Progenitor cell of endocrine pancreas (in vitro differentiated cells): ENCODE measurements at regions not wholly inside any gene's neighbourhood (a gene's known extent, or its start where the extent isn't known, plus 50 kb on each side); places are given as distances from the start of the nearest gene placed in this dataset.

Experiments used
- DNase-seq: peaks from one replicate; pipeline ENCODE4 v3.0.0; 2021; ENCODE audit warnings: low spot score; ENCODE audit not compliant: unreplicated experiment
- H3K27ac Mint-ChIP-seq: 2 replicates; pipeline ENCODE4 v1.8.0; 2021; ENCODE audit warnings: mild to moderate bottlenecking, moderate library complexity, mixed read lengths
- H3K27me3 Mint-ChIP-seq: 2 replicates; pipeline ENCODE4 v1.8.0; 2021; ENCODE audit warnings: mixed read lengths
- H3K36me3 Mint-ChIP-seq: 2 replicates; pipeline ENCODE4 v1.8.0; 2022; ENCODE audit warnings: mixed read lengths; ENCODE audit not compliant: insufficient read depth
- H3K4me1 Mint-ChIP-seq: 2 replicates; pipeline ENCODE4 v1.8.0; 2021; ENCODE audit warnings: low read depth, mixed read lengths
- H3K4me3 Mint-ChIP-seq: 2 replicates; pipeline ENCODE4 v1.8.0; 2021; ENCODE audit warnings: low read depth, mild to moderate bottlenecking, moderate library complexity, mixed read lengths
- H3K9me3 Mint-ChIP-seq: 2 replicates; pipeline ENCODE4 v1.8.0; 2021; ENCODE audit warnings: low read depth, mixed read lengths
- TF ChIP-seq, protein P1 (sequence below): fragments of 200-600 bp; sonication (generic); IDR thresholded peaks from one replicate; pipeline ENCODE4 v1.5.0; 2021; ENCODE audit warnings: antibody characterized with exemption, mild to moderate bottlenecking; ENCODE audit not compliant: unreplicated experiment

DNA sequence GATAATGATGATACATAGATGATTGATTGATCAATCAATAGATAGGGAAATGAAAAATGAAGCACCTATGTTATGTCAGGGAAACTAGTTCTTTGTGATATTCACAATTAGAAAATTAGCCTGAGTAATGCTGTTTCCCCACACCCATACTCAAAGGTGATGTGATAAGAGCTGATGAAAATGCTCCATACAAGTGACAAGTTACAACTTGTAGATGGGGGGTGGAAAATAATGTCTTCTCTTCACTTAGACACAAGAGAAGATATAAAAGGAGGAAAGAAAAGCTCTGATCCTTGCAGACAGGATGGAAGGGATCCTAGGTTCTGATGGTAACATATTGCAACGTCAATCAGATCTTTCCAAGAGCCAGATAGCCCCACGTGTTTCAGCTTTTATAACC lies 365.9 kb downstream of the AKAIN1 start:
- no peaks in the 10 kb centered on the region for H3K9me3 Mint-ChIP-seq
- H3K4me1 Mint-ChIP-seq: no peaks in the 10 kb centered on the region
- no peak for DNase-seq
- H3K27me3 Mint-ChIP-seq: no peaks in the 10 kb centered on the region
- no peaks in the 10 kb centered on the region for H3K36me3 Mint-ChIP-seq
- TF ChIP-seq, protein P1, sequence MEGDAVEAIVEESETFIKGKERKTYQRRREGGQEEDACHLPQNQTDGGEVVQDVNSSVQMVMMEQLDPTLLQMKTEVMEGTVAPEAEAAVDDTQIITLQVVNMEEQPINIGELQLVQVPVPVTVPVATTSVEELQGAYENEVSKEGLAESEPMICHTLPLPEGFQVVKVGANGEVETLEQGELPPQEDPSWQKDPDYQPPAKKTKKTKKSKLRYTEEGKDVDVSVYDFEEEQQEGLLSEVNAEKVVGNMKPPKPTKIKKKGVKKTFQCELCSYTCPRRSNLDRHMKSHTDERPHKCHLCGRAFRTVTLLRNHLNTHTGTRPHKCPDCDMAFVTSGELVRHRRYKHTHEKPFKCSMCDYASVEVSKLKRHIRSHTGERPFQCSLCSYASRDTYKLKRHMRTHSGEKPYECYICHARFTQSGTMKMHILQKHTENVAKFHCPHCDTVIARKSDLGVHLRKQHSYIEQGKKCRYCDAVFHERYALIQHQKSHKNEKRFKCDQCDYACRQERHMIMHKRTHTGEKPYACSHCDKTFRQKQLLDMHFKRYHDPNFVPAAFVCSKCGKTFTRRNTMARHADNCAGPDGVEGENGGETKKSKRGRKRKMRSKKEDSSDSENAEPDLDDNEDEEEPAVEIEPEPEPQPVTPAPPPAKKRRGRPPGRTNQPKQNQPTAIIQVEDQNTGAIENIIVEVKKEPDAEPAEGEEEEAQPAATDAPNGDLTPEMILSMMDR: no peak
- no peak overlapping the region for H3K4me3 Mint-ChIP-seq
- no peak overlapping the region for H3K27ac Mint-ChIP-seq

GRCh38 chr18:4823091-4823490 lies 368.0 kb upstream of the DLGAP1 start:
- Mint-ChIP-seq H3K27me3 (no peaks in the 10 kb centered on the region), H3K4me1 (no peaks in the 10 kb centered on the region), H3K36me3 (no peaks in the 10 kb centered on the region), H3K9me3 (peaks cover 4% of the 10 kb centered on the region), H3K4me3 (no peak overlapping the region), H3K27ac (no peak overlapping the region)
- TF ChIP-seq, protein P1: no peak
- no peak for DNase-seq

DNA sequence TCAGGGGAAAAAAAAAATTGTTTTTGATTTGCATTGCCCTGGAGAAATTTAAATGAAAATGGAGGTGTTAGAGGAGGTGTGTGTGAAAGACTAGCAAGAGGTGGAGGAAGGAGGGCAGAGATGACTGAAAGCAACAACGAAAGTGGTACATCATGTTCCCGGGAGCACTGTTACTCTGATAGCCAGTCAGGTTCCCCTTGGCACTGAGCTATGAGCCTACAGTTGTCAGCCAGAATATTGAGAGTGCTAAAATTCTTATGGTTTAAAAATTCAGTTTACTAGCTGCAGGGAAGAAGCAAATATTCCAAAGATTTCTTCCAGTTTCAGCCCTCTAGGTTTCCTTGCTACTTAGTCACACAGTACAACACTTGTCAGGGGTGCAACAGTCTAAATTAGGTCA lies 366.7 kb upstream of the DLGAP1 start:
- Mint-ChIP-seq H3K4me1 (no peaks in the 10 kb centered on the region), H3K4me3 (no peak overlapping the region), H3K9me3 (peaks cover 4% of the 10 kb centered on the region), H3K27ac (no peak overlapping the region), H3K36me3 (no peaks in the 10 kb centered on the region), H3K27me3 (no peaks in the 10 kb centered on the region)
- DNase-seq: no peak
- TF ChIP-seq, protein P1: no peak

DNA sequence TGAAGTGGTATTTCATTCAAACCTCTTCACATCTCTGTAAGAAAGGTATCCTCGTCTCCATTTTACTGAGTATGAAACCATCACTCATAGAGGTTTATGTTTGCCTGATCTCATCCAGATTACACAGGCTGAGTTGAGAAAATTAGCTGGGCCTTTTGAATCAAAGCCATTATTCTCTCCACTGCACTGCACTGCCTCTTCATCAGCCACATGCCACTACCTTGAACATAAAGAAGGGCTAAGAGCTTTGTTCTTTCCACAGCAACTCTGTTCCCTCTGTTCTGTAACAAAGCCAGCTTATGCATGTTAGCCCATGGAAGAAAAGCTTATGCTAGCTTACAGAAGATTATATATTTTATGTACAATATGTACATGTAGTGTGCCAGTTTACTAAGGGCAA lies 362.6 kb upstream of the DLGAP1 start:
- Mint-ChIP-seq H3K36me3 (no peaks in the 10 kb centered on the region), H3K4me3 (no peak overlapping the region), H3K4me1 (no peaks in the 10 kb centered on the region), H3K27ac (no peak overlapping the region), H3K27me3 (no peaks in the 10 kb centered on the region), H3K9me3 (no peaks in the 10 kb centered on the region)
- no peak for DNase-seq
- TF ChIP-seq, protein P1: no peak

DNA sequence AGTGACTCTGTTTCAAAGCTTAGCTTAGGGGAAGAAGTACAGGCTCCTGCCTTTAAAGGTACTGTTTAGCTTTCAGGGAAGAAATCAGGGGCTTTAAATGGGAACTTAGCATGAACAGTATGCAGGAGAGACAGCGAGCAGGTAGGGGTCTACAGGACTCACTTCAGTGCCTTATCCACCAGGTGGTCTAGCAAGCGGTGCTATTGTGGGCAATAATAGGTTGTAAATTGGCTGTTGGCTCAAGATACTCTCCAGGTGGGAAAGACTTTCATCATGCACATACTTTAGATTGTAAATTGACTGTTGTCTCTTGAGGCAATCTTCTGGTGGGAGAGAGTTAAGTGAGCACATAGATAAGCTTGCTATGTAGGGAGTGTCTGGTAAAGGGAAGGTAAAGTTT lies 358.6 kb upstream of the DLGAP1 start:
- no peak for DNase-seq
- Mint-ChIP-seq H3K27ac (no peak overlapping the region), H3K27me3 (no peaks in the 10 kb centered on the region), H3K4me3 (no peak overlapping the region), H3K36me3 (no peaks in the 10 kb centered on the region), H3K4me1 (no peaks in the 10 kb centered on the region), H3K9me3 (no peaks in the 10 kb centered on the region)
- TF ChIP-seq, protein P1: no peak
